T-cell (primary cell): ENCODE measurements at regions not wholly inside any gene's neighbourhood (a gene's known extent, or its start where the extent isn't known, plus 50 kb on each side); places are given as distances from the start of the nearest gene placed in this dataset.

ENCODE experiments used
- ATAC-seq, 4 experiments: fragments of 200-7000 bp in 3 of 4; fragments of 150-1000 bp in 1 of 4; cut with Tn5 transposase; replicated peaks in 1 of 4; 1 replicate in 3 of 4; 2 replicates in 1 of 4; pipeline ENCODE4 v1.10.0; 2021; ENCODE audit warnings: moderate library complexity in 3 of 4, mild to moderate bottlenecking in 2 of 4, moderate number of reproducible peaks in 1 of 4
- CTCF ChIA-PET, 2 donors: fragments of 300-600 bp; sonication (Branson Sonifier 250); formaldehyde crosslinking; loops; one replicate each; lab custom pipeline; 2022; ENCODE audit warnings: antibody characterized with exemption in 2 of 2; lab: Charles Lee
- POLR2A ChIA-PET, 2 donors: fragments of 300-600 bp; sonication (Branson Sonifier 250); formaldehyde crosslinking; loops; one replicate each; lab custom pipeline; 2022; ENCODE audit warnings: antibody characterized with exemption in 2 of 2; lab: Charles Lee
- DNase-seq, 35 experiments: peaks; one replicate each; pipeline versions ENCODE4 v3.0.0 to v3.0.0-alpha.2; 2013 to 2023
- H3K27ac ChIP-seq: one replicate; pipeline ENCODE4 v1.5.1; 2013; ENCODE audit warnings: low read length
- H3K27me3 ChIP-seq, 2 experiments: replicated peaks in 1 of 2; 1 replicate in 1 of 2; 2 replicates in 1 of 2; pipeline versions ENCODE4 v1.6.1 to v1.7.0; 2013; ENCODE audit warnings: low read length in 1 of 2, mixed read lengths in 1 of 2; ENCODE audit not compliant: control insufficient read depth in 2 of 2, insufficient read depth in 2 of 2; ENCODE audit errors: extremely low read depth in 1 of 2
- H3K36me3 ChIP-seq, 2 donors: 1 replicate in 1 of 2; 2 replicates in 1 of 2; pipeline versions ENCODE4 v1.6.1 to v1.7.0; 2013; ENCODE audit warnings: low read length in 1 of 2; ENCODE audit not compliant: control insufficient read depth in 2 of 2, insufficient read depth in 1 of 2; ENCODE audit errors: extremely low read depth in 1 of 2
- H3K4me1 ChIP-seq, 2 experiments: 1 replicate in 1 of 2; 2 replicates in 1 of 2; pipeline versions ENCODE4 v1.6.1 to v1.7.0; 2013; ENCODE audit warnings: low read length in 2 of 2, mixed read lengths in 1 of 2; ENCODE audit not compliant: insufficient read depth in 2 of 2, control insufficient read depth in 1 of 2; ENCODE audit errors: extremely low read depth in 1 of 2
- H3K4me3 ChIP-seq, 2 donors: 1 replicate in 1 of 2; 2 replicates in 1 of 2; pipeline versions ENCODE4 v1.5.1 to v1.7.0; 2013; ENCODE audit warnings: mild to moderate bottlenecking in 2 of 2, low read length in 1 of 2, moderate library complexity in 1 of 2; ENCODE audit not compliant: control insufficient read depth in 1 of 2; ENCODE audit errors: extremely low read depth in 1 of 2
- H3K9me3 ChIP-seq: 2 replicates; pipeline ENCODE4 v1.7.0; 2013
- H3K27ac Mint-ChIP-seq, 2 donors: one replicate each; pipeline ENCODE4 v1.8.0; 2020 to 2021; ENCODE audit warnings: mild to moderate bottlenecking in 2 of 2, mixed read lengths in 2 of 2
- H3K27me3 Mint-ChIP-seq, 2 donors: one replicate each; pipeline ENCODE4 v1.8.0; 2021 to 2022; ENCODE audit warnings: mixed read lengths in 2 of 2
- H3K36me3 Mint-ChIP-seq: one replicate; pipeline ENCODE4 v1.8.0; 2021; ENCODE audit warnings: mixed read lengths
- H3K4me1 Mint-ChIP-seq, 3 donors: one replicate each; pipeline ENCODE4 v1.8.0; 2020 to 2022; ENCODE audit warnings: mixed read lengths in 3 of 3, mild to moderate bottlenecking in 1 of 3
- H3K4me3 Mint-ChIP-seq, 3 donors: one replicate each; pipeline ENCODE4 v1.8.0; 2020 to 2022; ENCODE audit warnings: mild to moderate bottlenecking in 3 of 3, mixed read lengths in 3 of 3, moderate library complexity in 3 of 3
- H3K9me3 Mint-ChIP-seq, 3 donors: one replicate each; pipeline ENCODE4 v1.8.0; 2020 to 2022; ENCODE audit warnings: mixed read lengths in 3 of 3
- WGBS: methylation state at CpG from one replicate; pipeline ENCODE4 v1.1.5; 2013; ENCODE audit warnings: missing lambda C conversion rate; ENCODE audit not compliant: insufficient coverage; 5-methylcytosine and 5-hydroxymethylcytosine counted together

- Mint-ChIP-seq H3K36me3 (no peaks in the 10 kb centered on the region), H3K9me3 (peaks cover 3 to 36% (median 24%) of the 10 kb centered on the region in 3 donors), H3K4me3 (no peak overlapping the region), H3K27ac (no peak overlapping the region), H3K27me3 (no peaks in the 10 kb centered on the region), H3K4me1 (no peaks in the 10 kb centered on the region)
- ATAC-seq (no peak), DNase-seq (no peak)
- Histone ChIP-seq H3K4me1 (no peaks in the 10 kb centered on the region), H3K27me3 (no peaks in the 10 kb centered on the region), H3K27ac (no peak overlapping the region), H3K4me3 (no peak overlapping the region), H3K36me3 (no peaks in the 10 kb centered on the region), H3K9me3 (peaks cover 2% of the 10 kb centered on the region)
- ChIA-PET CTCF (no interaction called here), POLR2A (no interaction called here)
- no CpG with 5 or more reads among the region's 1 CpG for WGBS
Observed at GRCh38 chr10:83250396-83250795, 888.9 kb upstream of the GHITM start.

GRCh38 chr10:83252169-83252568 lies 887.1 kb upstream of the GHITM start:
- H3K4me1 Mint-ChIP-seq, result no peaks in the 10 kb centered on the region
- no peaks in the 10 kb centered on the region for H3K36me3 Mint-ChIP-seq
- H3K9me3 Mint-ChIP-seq, result peaks cover 5 to 39% (median 26%) of the 10 kb centered on the region in 3 donors
- H3K27me3 Mint-ChIP-seq, result no peaks in the 10 kb centered on the region
- H3K4me3 ChIP-seq, result no peak overlapping the region
- no peaks in the 10 kb centered on the region for H3K27me3 ChIP-seq
- H3K27ac Mint-ChIP-seq, result no peak overlapping the region
- POLR2A ChIA-PET, result no interaction called here
- H3K36me3 ChIP-seq, result no peaks in the 10 kb centered on the region
- H3K4me3 Mint-ChIP-seq, result no peak overlapping the region
- H3K9me3 ChIP-seq, result peaks cover 2% of the 10 kb centered on the region
- WGBS, result 77% methylated on average over 1 of the region's 3 CpGs
- no peak overlapping the region for H3K27ac ChIP-seq
- CTCF ChIA-PET, result no interaction called here
- no peaks in the 10 kb centered on the region for H3K4me1 ChIP-seq
- DNase-seq, result no peak
- ATAC-seq, result no peak

- no peaks in the 10 kb centered on the region for H3K4me1 Mint-ChIP-seq
- no peak overlapping the region for H3K27ac ChIP-seq
- H3K36me3 ChIP-seq, result no peaks in the 10 kb centered on the region
- no peak overlapping the region for H3K4me3 ChIP-seq
- H3K27me3 ChIP-seq, result no peaks in the 10 kb centered on the region
- H3K4me1 ChIP-seq, result no peaks in the 10 kb centered on the region
- no peak for ATAC-seq
- H3K27ac Mint-ChIP-seq, result no peak overlapping the region
- no peak for DNase-seq
- ChIA-PET CTCF (no interaction called here), POLR2A (no interaction called here)
- no peak overlapping the region for H3K4me3 Mint-ChIP-seq
- peaks cover 2% of the 10 kb centered on the region for H3K9me3 ChIP-seq
- H3K9me3 Mint-ChIP-seq, result peaks cover 6 to 39% (median 26%) of the 10 kb centered on the region in 3 donors
- H3K27me3 Mint-ChIP-seq, result no peaks in the 10 kb centered on the region
- no peaks in the 10 kb centered on the region for H3K36me3 Mint-ChIP-seq
Observed at GRCh38 chr10:83252596-83252995, 886.7 kb upstream of the GHITM start.

- Histone ChIP-seq H3K4me3 (no peak overlapping the region), H3K36me3 (no peaks in the 10 kb centered on the region), H3K9me3 (peaks cover 2% of the 10 kb centered on the region), H3K4me1 (no peaks in the 10 kb centered on the region), H3K27me3 (no peaks in the 10 kb centered on the region), H3K27ac (no peak overlapping the region)
- POLR2A ChIA-PET, result no interaction called here
- DNase-seq, result no peak
- H3K36me3 Mint-ChIP-seq, result no peaks in the 10 kb centered on the region
- H3K9me3 Mint-ChIP-seq, result peaks cover 6 to 39% (median 26%) of the 10 kb centered on the region in 3 donors
- WGBS, result no CpG with 5 or more reads among the region's 1 CpG
- CTCF ChIA-PET, result no interaction called here
- H3K4me1 Mint-ChIP-seq, result no peaks in the 10 kb centered on the region
- no peak overlapping the region for H3K27ac Mint-ChIP-seq
- ATAC-seq, result no peak
- no peaks in the 10 kb centered on the region for H3K27me3 Mint-ChIP-seq
- H3K4me3 Mint-ChIP-seq, result no peak overlapping the region
Observed at GRCh38 chr10:83253011-83253671, 886.2 kb upstream of the GHITM start.

GRCh38 chr10:83254698-83255097 lies 884.6 kb upstream of the GHITM start:
- H3K27ac Mint-ChIP-seq, result no peak overlapping the region
- no peak overlapping the region for H3K27ac ChIP-seq
- peaks cover 2% of the 10 kb centered on the region for H3K9me3 ChIP-seq
- H3K9me3 Mint-ChIP-seq, result peaks cover 6 to 43% (median 24%) of the 10 kb centered on the region in 3 donors
- no peaks in the 10 kb centered on the region for H3K36me3 ChIP-seq
- POLR2A ChIA-PET, result no interaction called here
- H3K4me3 ChIP-seq, result no peak overlapping the region
- no peak for ATAC-seq
- CTCF ChIA-PET, result no interaction called here
- WGBS, result no CpG with 5 or more reads among the region's 1 CpG
- no peaks in the 10 kb centered on the region for H3K4me1 ChIP-seq
- no peaks in the 10 kb centered on the region for H3K27me3 ChIP-seq
- DNase-seq, result no peak
- H3K27me3 Mint-ChIP-seq, result no peaks in the 10 kb centered on the region
- H3K4me3 Mint-ChIP-seq, result no peak overlapping the region
- no peaks in the 10 kb centered on the region for H3K4me1 Mint-ChIP-seq
- no peaks in the 10 kb centered on the region for H3K36me3 Mint-ChIP-seq

DNA sequence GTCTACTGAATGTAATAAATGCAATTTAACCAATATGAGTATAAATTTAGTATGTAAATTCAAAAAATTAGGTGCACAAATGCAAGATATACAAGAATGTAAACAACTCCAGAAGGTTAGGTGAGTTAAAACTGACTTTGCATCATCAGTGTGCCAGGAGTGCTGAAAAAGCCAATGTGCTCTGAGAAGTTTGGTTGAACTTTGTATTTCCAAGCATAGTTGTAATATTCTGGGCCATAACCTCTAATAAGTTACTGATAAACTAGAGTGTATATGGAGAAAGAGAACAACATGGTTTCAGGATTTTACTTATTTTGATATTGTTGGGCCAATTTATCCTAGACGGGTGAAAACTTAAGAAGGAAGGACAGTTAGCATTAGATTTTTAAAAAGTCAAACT lies 876.9 kb upstream of the GHITM start:
- CTCF ChIA-PET, result no interaction called here

More for the DNA sequence above, 876.9 kb upstream of the GHITM start:
- Mint-ChIP-seq H3K27ac (no peak overlapping the region), H3K36me3 (no peaks in the 10 kb centered on the region), H3K9me3 (peaks cover 5 to 30% (median 17%) of the 10 kb centered on the region in 3 donors), H3K27me3 (no peaks in the 10 kb centered on the region), H3K4me3 (no peak overlapping the region), H3K4me1 (no peaks in the 10 kb centered on the region)
- no peaks in the 10 kb centered on the region for H3K27me3 ChIP-seq
- H3K9me3 ChIP-seq, result no peaks in the 10 kb centered on the region
- H3K27ac ChIP-seq, result no peak overlapping the region
- no peak overlapping the region for H3K4me3 ChIP-seq
- H3K36me3 ChIP-seq, result no peaks in the 10 kb centered on the region
- POLR2A ChIA-PET, result no interaction called here
- no peak for ATAC-seq
- no CpG with 5 or more reads among the region's 1 CpG for WGBS
- DNase-seq, result no peak
- H3K4me1 ChIP-seq, result no peaks in the 10 kb centered on the region
